ENCODE measurements at regions not wholly inside any gene's neighbourhood (a gene's known extent, or its start where the extent isn't known, plus 50 kb on each side); places are given as distances from the start of the nearest gene placed in this dataset.

DNA sequence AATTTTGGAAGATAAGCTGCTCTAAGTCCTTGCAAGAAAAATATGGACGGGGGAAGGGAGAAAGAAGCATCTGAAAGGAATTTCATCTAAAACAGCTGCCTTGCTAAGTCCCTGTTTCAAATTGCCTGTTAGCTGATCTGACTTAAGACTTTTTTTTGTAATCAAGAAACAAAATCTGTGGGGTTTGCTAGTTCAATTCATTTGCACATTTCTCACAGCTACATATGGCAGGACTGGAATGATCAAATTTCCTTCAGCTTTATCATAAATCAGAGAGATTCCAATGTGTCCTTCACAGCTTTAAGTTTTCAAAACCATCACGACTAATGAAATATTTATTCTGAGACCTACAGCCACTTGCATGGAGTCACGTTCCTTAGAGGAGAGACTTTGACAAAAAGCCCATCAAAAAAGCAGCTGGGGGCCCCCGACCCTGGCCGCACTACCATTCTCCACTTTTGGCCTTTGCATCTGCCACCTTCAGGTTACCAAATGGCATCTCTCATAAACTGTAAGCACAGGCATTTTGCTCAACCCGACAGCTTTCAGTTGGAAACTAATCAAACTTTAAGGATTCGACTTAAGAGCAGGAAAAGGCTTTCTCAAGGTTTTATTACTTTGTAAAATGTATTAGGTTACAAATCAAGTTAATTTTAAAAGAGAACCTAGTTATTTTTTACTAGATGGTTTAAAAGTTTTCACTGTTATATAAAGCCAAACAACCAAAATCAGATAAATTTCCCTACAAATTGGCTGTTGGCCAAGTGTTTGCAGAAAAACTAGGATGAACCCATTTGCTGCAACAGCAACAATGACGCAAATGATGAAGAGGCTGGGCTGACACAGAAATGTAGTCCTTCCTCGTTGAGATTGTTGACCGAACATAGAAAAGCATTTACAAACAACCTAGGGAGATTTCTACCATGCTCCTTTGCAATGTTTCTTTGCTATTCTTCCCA, 100.4 kb upstream of the RND3 start:
- TF ChIP-seq, protein P1, sequence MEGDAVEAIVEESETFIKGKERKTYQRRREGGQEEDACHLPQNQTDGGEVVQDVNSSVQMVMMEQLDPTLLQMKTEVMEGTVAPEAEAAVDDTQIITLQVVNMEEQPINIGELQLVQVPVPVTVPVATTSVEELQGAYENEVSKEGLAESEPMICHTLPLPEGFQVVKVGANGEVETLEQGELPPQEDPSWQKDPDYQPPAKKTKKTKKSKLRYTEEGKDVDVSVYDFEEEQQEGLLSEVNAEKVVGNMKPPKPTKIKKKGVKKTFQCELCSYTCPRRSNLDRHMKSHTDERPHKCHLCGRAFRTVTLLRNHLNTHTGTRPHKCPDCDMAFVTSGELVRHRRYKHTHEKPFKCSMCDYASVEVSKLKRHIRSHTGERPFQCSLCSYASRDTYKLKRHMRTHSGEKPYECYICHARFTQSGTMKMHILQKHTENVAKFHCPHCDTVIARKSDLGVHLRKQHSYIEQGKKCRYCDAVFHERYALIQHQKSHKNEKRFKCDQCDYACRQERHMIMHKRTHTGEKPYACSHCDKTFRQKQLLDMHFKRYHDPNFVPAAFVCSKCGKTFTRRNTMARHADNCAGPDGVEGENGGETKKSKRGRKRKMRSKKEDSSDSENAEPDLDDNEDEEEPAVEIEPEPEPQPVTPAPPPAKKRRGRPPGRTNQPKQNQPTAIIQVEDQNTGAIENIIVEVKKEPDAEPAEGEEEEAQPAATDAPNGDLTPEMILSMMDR (IDR thresholded peaks at IDR 0.05), result no peak
- no peak for TF ChIP-seq POLR2A (IDR thresholded peaks at IDR 0.05)
- peak; percentile 27 for TF ChIP-seq POLR2AphosphoS5 (IDR thresholded peaks at IDR 0.05)

Data from prostate gland (tissue), 2 donors.